KMS-11 (cell line): ENCODE measurements at regions not wholly inside any gene's neighbourhood (a gene's known extent, or its start where the extent isn't known, plus 50 kb on each side); places are given as distances from the start of the nearest gene placed in this dataset.
"Not testable (repeated sequence)": the region's sequence is repeated elsewhere in the genome, so short reads cannot be mapped to it uniquely, and the experiment has no call there.

Experiments
- H2AFZ ChIP-seq: fragments of 200-600 bp; sonication (generic); 2 replicates; pipeline ENCODE4 v1.6.1; 2016; ENCODE audit warnings: antibody characterized with exemption, mixed run types, low read depth
- H3K27ac ChIP-seq: fragments of 200-600 bp; sonication (generic); 2 replicates; pipeline ENCODE4 v1.6.1; 2016; ENCODE audit warnings: mild to moderate bottlenecking, mixed run types
- H3K27me3 ChIP-seq: fragments of 200-600 bp; sonication (generic); 2 replicates; pipeline ENCODE4 v1.6.1; 2017; ENCODE audit warnings: mild to moderate bottlenecking, low read depth, mixed run types, moderate library complexity; ENCODE audit not compliant: insufficient read depth
- H3K36me3 ChIP-seq: fragments of 200-600 bp; sonication (generic); 2 replicates; pipeline ENCODE4 v1.6.1; 2017; ENCODE audit warnings: mild to moderate bottlenecking, mixed run types; ENCODE audit not compliant: insufficient read depth
- H3K4me1 ChIP-seq: fragments of 200-600 bp; sonication (generic); 2 replicates; pipeline ENCODE4 v1.6.1; 2016; ENCODE audit warnings: mild to moderate bottlenecking, low read depth, mixed run types; ENCODE audit not compliant: poor library complexity, severe bottlenecking
- H3K4me2 ChIP-seq: fragments of 200-600 bp; sonication (generic); 2 replicates; pipeline ENCODE4 v1.7.0; 2016; ENCODE audit warnings: mild to moderate bottlenecking, mixed run types
- H3K4me3 ChIP-seq: fragments of 200-600 bp; sonication (generic); IDR thresholded peaks from 2 replicates; pipeline ENCODE4 v1.6.1; 2017; ENCODE audit warnings: low read depth, low read length, mixed read lengths; ENCODE audit not compliant: insufficient read depth
- H3K79me2 ChIP-seq: fragments of 200-600 bp; sonication (generic); 2 replicates; pipeline ENCODE4 v1.6.1; 2016; ENCODE audit warnings: low read depth, mixed run types; ENCODE audit not compliant: insufficient read depth
- H3K9ac ChIP-seq: fragments of 200-600 bp; sonication (generic); 2 replicates; pipeline ENCODE4 v1.6.1; 2016; ENCODE audit warnings: mild to moderate bottlenecking, mixed run types
- H4K20me1 ChIP-seq: fragments of 200-600 bp; sonication (generic); 2 replicates; pipeline ENCODE4 v1.6.1; 2016; ENCODE audit warnings: mild to moderate bottlenecking, mixed run types; ENCODE audit not compliant: insufficient read depth
- CTCF ChIP-seq: fragments of 200-600 bp; sonication (generic); conservative IDR thresholded peaks from 2 replicates; pipeline ENCODE4 v1.6.1; 2017; ENCODE audit warnings: low read depth, mild to moderate bottlenecking, antibody characterized with exemption, low read length, moderate library complexity, mixed read lengths

- TF ChIP-seq CTCF: no peak
- Histone ChIP-seq H3K4me1 (no peaks in the 10 kb centered on the region), H4K20me1 (no peaks in the 10 kb centered on the region), H3K9ac (no peak overlapping the region), H3K36me3 (no peaks in the 10 kb centered on the region), H3K79me2 (no peaks in the 10 kb centered on the region), H3K27ac (no peak overlapping the region), H3K27me3 (no peaks in the 10 kb centered on the region), H3K4me3 (no peak overlapping the region), H3K4me2 (no peak overlapping the region), H2AFZ (no peak overlapping the region)
Measured at GRCh38 chrX:25755194-25755593, 382.9 kb upstream of the MAGEB18 start.

- TF ChIP-seq CTCF: no peak
- Histone ChIP-seq H3K27ac (no peak overlapping the region), H2AFZ (no peak overlapping the region), H3K4me1 (no peaks in the 10 kb centered on the region), H3K9ac (no peak overlapping the region), H3K4me2 (no peak overlapping the region), H3K36me3 (no peaks in the 10 kb centered on the region), H3K4me3 (no peak overlapping the region), H3K79me2 (no peaks in the 10 kb centered on the region), H4K20me1 (no peaks in the 10 kb centered on the region), H3K27me3 (no peaks in the 10 kb centered on the region)
Measured at GRCh38 chrX:25762656-25763055, 375.5 kb upstream of the MAGEB18 start.

- H4K20me1 ChIP-seq, H2AFZ ChIP-seq, H3K4me2 ChIP-seq, H3K36me3 ChIP-seq, H3K4me1 ChIP-seq, H3K79me2 ChIP-seq, H3K9ac ChIP-seq, H3K4me3 ChIP-seq, H3K27me3 ChIP-seq, H3K27ac ChIP-seq: not testable (repeated sequence)
Measured at GRCh38 chrX:25771853-25772252, 366.3 kb upstream of the MAGEB18 start.

GRCh38 chrX:25797796-25798195, 340.3 kb upstream of the MAGEB18 start:
- not testable (repeated sequence) for H3K4me3 ChIP-seq, H4K20me1 ChIP-seq, H3K4me2 ChIP-seq, H3K27me3 ChIP-seq, H3K4me1 ChIP-seq, H2AFZ ChIP-seq, H3K36me3 ChIP-seq, H3K27ac ChIP-seq, H3K79me2 ChIP-seq, H3K9ac ChIP-seq

GRCh38 chrX:25805744-25806143, 332.4 kb upstream of the MAGEB18 start:
- no peak overlapping the region for H3K4me3 ChIP-seq
- no peak overlapping the region for H3K27ac ChIP-seq
- no peak overlapping the region for H3K9ac ChIP-seq
- H3K27me3 ChIP-seq: no peaks in the 10 kb centered on the region
- no peaks in the 10 kb centered on the region for H3K4me1 ChIP-seq
- H3K36me3 ChIP-seq: no peaks in the 10 kb centered on the region
- H4K20me1 ChIP-seq: no peaks in the 10 kb centered on the region
- H3K79me2 ChIP-seq: no peaks in the 10 kb centered on the region
- H2AFZ ChIP-seq: no peak overlapping the region
- no peak for TF ChIP-seq CTCF
- H3K4me2 ChIP-seq: no peak overlapping the region
